Thymus (tissue), 11 donors: ENCODE measurements at regions not wholly inside any gene's neighbourhood (a gene's known extent, or its start where the extent isn't known, plus 50 kb on each side); places are given as distances from the start of the nearest gene placed in this dataset.
A peak's percentile ranks its signal among the peaks of the same experiment; 100 is the strongest.

Experiments
- DNase-seq, 9 donors: peaks; one replicate each; pipeline ENCODE4 v3.0.0-alpha.2; 2013; ENCODE audit warnings: low spot score in 9 of 9, low read depth in 6 of 9, missing footprints in 1 of 9
- H3K27ac ChIP-seq, 2 donors: one replicate each; pipeline ENCODE4 v1.5.1; 2013; ENCODE audit warnings: control low read depth in 1 of 2, low read depth in 1 of 2, low read length in 1 of 2, mild to moderate bottlenecking in 1 of 2, moderate library complexity in 1 of 2
- H3K27me3 ChIP-seq, 2 donors: one replicate each; pipeline ENCODE4 v1.5.1; 2013; ENCODE audit warnings: low read length in 1 of 2; ENCODE audit not compliant: control insufficient read depth in 2 of 2, insufficient read depth in 1 of 2
- H3K36me3 ChIP-seq, 2 donors: one replicate each; pipeline ENCODE4 v1.5.1; 2013; ENCODE audit warnings: low read length in 1 of 2, mild to moderate bottlenecking in 1 of 2, moderate library complexity in 1 of 2; ENCODE audit not compliant: control insufficient read depth in 2 of 2, insufficient read depth in 2 of 2
- H3K4me1 ChIP-seq, 2 donors: one replicate each; pipeline ENCODE4 v1.5.1; 2013; ENCODE audit warnings: low read length in 2 of 2; ENCODE audit not compliant: control insufficient read depth in 2 of 2, insufficient read depth in 2 of 2
- H3K4me3 ChIP-seq, 2 donors: one replicate each; pipeline ENCODE4 v1.5.1; 2013; ENCODE audit warnings: low read length in 2 of 2, control low read depth in 1 of 2, mild to moderate bottlenecking in 1 of 2
- H3K9me3 ChIP-seq, 2 donors: one replicate each; pipeline ENCODE4 v1.5.1; 2013; ENCODE audit warnings: low read length in 1 of 2, mild to moderate bottlenecking in 1 of 2; ENCODE audit not compliant: control insufficient read depth in 2 of 2, insufficient read depth in 1 of 2
- WGBS: extraction: QIAGEN DNeasy Blood & Tissue Kit; methylation state at CpG from one replicate; pipeline ENCODE4 v1.1.7; 2013; 5-methylcytosine and 5-hydroxymethylcytosine counted together
- donor health status: healthy.

GRCh38 chr2:217040099-217040498, 180.2 kb upstream of the TNP1 start:
- 96% methylated on average over 8 of the region's 8 CpGs for whole genome bisulfite sequencing
- no peak overlapping the region for H3K4me3 ChIP-seq
- H3K27me3 ChIP-seq: no peaks in the 10 kb centered on the region
- no peaks in the 10 kb centered on the region for H3K36me3 ChIP-seq
- peaks cover 0 to 2% of the 10 kb centered on the region in 2 donors for H3K4me1 ChIP-seq
- no peak for DNase-seq
- no peak overlapping the region for H3K27ac ChIP-seq
- H3K9me3 ChIP-seq: no peaks in the 10 kb centered on the region

DNA sequence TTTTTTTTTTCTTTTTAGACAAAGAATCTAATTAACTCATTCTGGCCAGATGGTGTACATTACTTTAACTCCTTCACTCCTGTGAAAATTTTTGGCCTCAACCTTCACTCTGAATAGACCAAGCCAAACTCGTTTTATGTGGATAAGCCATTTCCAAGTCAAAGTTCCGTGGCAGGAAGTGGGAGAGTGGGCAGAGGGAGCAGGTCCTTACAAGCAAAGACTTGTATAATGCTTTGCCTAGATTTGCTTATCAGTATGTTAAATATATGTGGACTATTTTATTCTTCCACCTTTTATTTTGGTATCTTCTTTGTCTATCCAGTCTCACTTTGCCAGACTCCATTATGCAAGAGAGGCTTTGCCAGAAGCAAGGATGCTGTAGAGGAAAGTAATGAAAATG, 178.1 kb upstream of the TNP1 start:
- no peak for DNase-seq
- Histone ChIP-seq H3K27me3 (no peaks in the 10 kb centered on the region), H3K36me3 (no peaks in the 10 kb centered on the region), H3K9me3 (no peaks in the 10 kb centered on the region), H3K4me1 (peaks cover 0 to 2% of the 10 kb centered on the region in 2 donors), H3K27ac (no peak overlapping the region), H3K4me3 (no peak overlapping the region)
- 84% methylated on average over 2 of the region's 2 CpGs for WGBS

GRCh38 chr2:217037353-217037752, 177.5 kb upstream of the TNP1 start:
- H3K9me3 ChIP-seq: no peaks in the 10 kb centered on the region
- 92% methylated on average over 3 of the region's 3 CpGs for WGBS
- DNase-seq: no peak

DNA sequence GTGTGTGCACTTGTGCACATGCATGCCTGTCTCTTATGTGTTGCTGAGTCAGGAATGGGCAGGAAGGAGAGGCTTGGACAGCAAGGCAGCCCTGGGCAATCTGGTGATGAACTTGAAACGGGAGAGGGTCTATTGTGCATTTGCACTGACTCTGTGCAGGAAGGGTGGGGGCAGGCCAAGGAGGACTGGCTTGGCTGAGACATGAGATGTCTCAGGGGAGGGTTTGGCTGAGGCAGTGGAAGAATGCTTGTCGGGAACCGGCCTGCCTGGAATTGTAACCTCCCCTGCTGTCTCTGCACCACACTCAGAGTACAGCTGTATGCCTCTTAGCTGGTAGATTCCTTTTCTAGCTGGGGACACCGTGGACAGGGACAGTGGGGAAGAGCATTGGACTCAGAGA, 176.1 kb upstream of the TNP1 start:
- Histone ChIP-seq H3K4me1 (peaks cover 0 to 2% of the 10 kb centered on the region in 2 donors), H3K27ac (peak overlapping the region in 1 of 2 donors; percentile 24), H3K4me3 (no peak overlapping the region), H3K36me3 (no peaks in the 10 kb centered on the region), H3K27me3 (no peaks in the 10 kb centered on the region), H3K9me3 (no peaks in the 10 kb centered on the region)
- no peak for DNase-seq
- 72% methylated on average over 4 of the region's 4 CpGs for WGBS

More at GRCh38 chr2:217037353-217037752, 177.5 kb upstream of the TNP1 start:
- Histone ChIP-seq H3K27ac (no peak overlapping the region), H3K4me1 (peaks cover 0 to 2% of the 10 kb centered on the region in 2 donors), H3K36me3 (no peaks in the 10 kb centered on the region), H3K27me3 (no peaks in the 10 kb centered on the region), H3K4me3 (no peak overlapping the region)

DNA sequence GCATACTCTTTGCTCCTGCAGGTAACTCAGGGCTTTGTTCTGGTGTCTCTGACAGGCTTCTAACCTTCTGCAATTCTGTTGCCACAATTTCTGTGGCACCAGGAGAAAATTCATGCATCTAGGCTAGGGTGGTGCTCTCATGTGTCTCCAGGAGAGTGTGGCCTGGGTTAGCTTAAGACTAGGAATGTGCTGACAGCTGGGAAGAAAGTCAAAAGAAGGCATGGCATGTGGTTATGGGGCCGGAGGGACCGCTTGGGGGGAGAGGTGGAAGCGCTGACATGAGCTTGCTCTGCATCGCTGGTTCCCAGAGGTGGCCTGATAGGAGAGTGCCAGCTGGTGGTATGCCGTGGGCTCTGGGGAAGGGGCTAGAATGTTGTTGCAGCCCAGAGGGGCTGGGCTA, 173.3 kb upstream of the TNP1 start:
- peaks cover 0 to 2% of the 10 kb centered on the region in 2 donors for H3K4me1 ChIP-seq
- H3K36me3 ChIP-seq: no peaks in the 10 kb centered on the region
- no peak overlapping the region for H3K4me3 ChIP-seq
- DNase-seq: no peak
- no peaks in the 10 kb centered on the region for H3K27me3 ChIP-seq
- no peaks in the 10 kb centered on the region for H3K9me3 ChIP-seq
- 91% methylated on average over 5 of the region's 5 CpGs for WGBS
- no peak overlapping the region for H3K27ac ChIP-seq

GRCh38 chr2:217031445-217031844, 171.6 kb upstream of the TNP1 start:
- Histone ChIP-seq H3K9me3 (no peaks in the 10 kb centered on the region), H3K36me3 (no peaks in the 10 kb centered on the region), H3K4me1 (peaks cover 0 to 2% of the 10 kb centered on the region in 2 donors), H3K27me3 (no peaks in the 10 kb centered on the region), H3K27ac (no peak overlapping the region), H3K4me3 (no peak overlapping the region)
- no peak for DNase-seq
- 83% methylated on average over 1 of the region's 1 CpG for WGBS

DNA sequence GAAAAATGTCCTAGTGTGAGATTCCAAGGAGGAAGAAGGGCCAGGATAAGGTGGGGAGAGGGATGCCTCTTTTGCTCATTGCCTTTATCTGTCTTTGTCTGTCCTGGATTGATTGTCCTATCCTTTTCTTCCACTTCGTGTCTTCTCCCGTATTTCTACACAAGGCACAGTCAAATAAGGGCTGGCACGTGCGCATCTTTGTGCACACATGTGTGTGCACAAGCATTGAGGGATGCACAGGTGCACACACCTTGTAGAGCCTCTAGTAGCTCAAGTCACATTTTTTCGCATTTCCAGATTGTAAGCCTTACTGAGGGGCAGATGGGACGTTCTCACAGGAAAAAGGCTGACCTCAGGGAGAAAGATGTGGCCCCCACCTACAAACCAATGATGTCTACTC, 170.2 kb upstream of the TNP1 start:
- 93% methylated on average over 6 of the region's 6 CpGs for WGBS
- no peaks in the 10 kb centered on the region for H3K27me3 ChIP-seq
- no peaks in the 10 kb centered on the region for H3K36me3 ChIP-seq
- H3K4me3 ChIP-seq: no peak overlapping the region
- no peak overlapping the region for H3K27ac ChIP-seq
- H3K4me1 ChIP-seq: no peaks in the 10 kb centered on the region
- DNase-seq: no peak
- no peaks in the 10 kb centered on the region for H3K9me3 ChIP-seq

DNA sequence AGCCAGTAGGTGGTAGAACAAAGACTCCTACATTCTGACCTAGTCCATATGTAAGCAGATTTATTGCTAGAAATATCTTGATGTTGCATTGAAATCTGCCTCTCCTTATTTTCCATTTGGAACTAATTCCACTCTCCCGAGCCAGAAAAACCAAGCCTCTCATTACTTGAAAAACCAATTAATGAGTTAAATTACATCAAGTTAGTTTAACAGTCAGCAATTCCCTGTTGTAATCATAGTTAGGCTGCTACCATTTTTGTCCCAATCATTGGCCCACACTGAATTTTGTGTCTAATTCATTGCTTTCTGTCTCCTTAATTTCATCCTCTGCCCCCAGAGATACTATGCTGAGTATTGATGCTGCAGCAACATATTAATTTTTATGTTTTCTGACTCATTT, 168.3 kb upstream of the TNP1 start:
- Histone ChIP-seq H3K27ac (no peak overlapping the region), H3K9me3 (no peaks in the 10 kb centered on the region), H3K4me1 (no peaks in the 10 kb centered on the region), H3K4me3 (no peak overlapping the region), H3K36me3 (no peaks in the 10 kb centered on the region), H3K27me3 (no peaks in the 10 kb centered on the region)
- no peak for DNase-seq
- WGBS: 95% methylated on average over 1 of the region's 1 CpG

DNA sequence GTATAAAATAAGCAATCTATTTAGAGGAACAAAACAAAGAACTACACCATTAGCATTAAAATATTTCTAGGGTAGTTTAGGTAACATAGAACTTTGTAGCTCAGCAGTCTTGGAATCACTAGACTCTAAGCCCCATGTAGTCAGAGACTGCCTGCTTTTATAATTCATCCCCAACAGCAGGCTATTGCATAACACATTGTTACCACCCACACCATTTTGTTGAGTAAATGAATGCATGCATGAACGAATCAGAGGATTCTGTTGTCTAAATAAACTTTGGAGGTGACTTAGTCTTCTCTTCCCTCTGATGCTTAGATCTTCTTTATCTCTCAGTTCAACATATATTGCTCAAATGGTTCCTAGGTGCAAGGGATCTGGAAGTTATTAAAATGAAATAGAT, 167.6 kb upstream of the TNP1 start:
- no peak overlapping the region for H3K4me3 ChIP-seq
- H3K9me3 ChIP-seq: no peaks in the 10 kb centered on the region
- no peaks in the 10 kb centered on the region for H3K27me3 ChIP-seq
- 90% methylated on average over 1 of the region's 1 CpG for WGBS
- H3K36me3 ChIP-seq: no peaks in the 10 kb centered on the region
- no peak overlapping the region for H3K27ac ChIP-seq
- DNase-seq: no peak
- no peaks in the 10 kb centered on the region for H3K4me1 ChIP-seq

DNA sequence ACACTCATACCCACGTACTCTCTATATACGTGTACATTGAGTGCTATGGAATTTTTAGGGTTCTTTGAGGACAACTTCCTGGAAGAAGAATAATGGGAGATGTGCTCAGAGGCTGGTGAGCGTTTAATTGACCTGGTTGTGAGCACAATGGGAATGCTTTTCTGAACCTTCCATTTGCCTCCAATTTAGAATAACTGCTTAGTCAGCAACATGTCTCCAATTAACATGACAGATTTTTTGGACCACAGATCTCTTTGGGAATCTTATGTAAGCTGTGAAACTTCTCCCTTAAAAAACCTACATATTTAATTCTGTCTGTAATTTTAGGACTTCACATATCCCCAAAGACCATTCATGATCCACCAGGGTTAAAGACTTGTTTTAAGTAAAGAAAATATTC, 166.7 kb upstream of the TNP1 start:
- no peaks in the 10 kb centered on the region for H3K27me3 ChIP-seq
- H3K4me3 ChIP-seq: no peak overlapping the region
- no peaks in the 10 kb centered on the region for H3K4me1 ChIP-seq
- H3K9me3 ChIP-seq: no peaks in the 10 kb centered on the region
- 96% methylated on average over 3 of the region's 3 CpGs for WGBS
- no peak overlapping the region for H3K27ac ChIP-seq
- no peak for DNase-seq
- H3K36me3 ChIP-seq: no peaks in the 10 kb centered on the region
